ENCODE measurements at regions not wholly inside any gene's neighbourhood (a gene's known extent, or its start where the extent isn't known, plus 50 kb on each side); places are given as distances from the start of the nearest gene placed in this dataset.

DNA sequence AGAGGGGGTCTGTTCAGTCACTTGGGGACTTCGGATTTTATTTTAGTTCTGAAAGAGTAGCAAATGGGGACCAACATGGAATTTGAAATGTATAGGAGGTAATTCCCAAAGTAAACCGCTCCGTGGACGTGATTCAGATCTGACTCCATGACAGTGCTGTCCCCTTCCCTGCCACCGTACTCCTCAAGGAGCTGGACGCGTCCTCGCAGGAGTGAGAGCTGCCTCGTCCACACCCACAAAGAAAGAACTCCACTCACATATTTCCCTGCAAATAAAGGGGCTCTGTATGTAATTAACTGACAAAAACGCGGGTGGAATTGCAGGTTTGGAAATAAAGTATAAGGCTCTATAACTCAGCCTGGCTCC, 183.6 kb downstream of the ETS2 start:
- TF ChIP-seq, protein P1, sequence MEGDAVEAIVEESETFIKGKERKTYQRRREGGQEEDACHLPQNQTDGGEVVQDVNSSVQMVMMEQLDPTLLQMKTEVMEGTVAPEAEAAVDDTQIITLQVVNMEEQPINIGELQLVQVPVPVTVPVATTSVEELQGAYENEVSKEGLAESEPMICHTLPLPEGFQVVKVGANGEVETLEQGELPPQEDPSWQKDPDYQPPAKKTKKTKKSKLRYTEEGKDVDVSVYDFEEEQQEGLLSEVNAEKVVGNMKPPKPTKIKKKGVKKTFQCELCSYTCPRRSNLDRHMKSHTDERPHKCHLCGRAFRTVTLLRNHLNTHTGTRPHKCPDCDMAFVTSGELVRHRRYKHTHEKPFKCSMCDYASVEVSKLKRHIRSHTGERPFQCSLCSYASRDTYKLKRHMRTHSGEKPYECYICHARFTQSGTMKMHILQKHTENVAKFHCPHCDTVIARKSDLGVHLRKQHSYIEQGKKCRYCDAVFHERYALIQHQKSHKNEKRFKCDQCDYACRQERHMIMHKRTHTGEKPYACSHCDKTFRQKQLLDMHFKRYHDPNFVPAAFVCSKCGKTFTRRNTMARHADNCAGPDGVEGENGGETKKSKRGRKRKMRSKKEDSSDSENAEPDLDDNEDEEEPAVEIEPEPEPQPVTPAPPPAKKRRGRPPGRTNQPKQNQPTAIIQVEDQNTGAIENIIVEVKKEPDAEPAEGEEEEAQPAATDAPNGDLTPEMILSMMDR (IDR thresholded peaks at IDR 0.05) = no peak
- TF ChIP-seq POLR2AphosphoS5 (IDR thresholded peaks at IDR 0.05) (no peak), EP300 (IDR thresholded peaks at IDR 0.05) (no peak), POLR2A (IDR thresholded peaks at IDR 0.05) (no peak)

Measured in sigmoid colon (tissue), 4 donors.